Keratinocyte (primary cell): ENCODE measurements at regions not wholly inside any gene's neighbourhood (a gene's known extent, or its start where the extent isn't known, plus 50 kb on each side); places are given as distances from the start of the nearest gene placed in this dataset.

ENCODE experiments used
- DNase-seq: peaks from one replicate; pipeline ENCODE4 v3.0.0-alpha.2; 2011; ENCODE audit warnings: low read depth, missing footprints, low spot score
- FAIRE-seq: peaks from 2 replicates; lab custom pipeline; 2011; peaks lifted over from hg19 to GRCh38; lab: Jason Lieb, UNC
- H2AFZ ChIP-seq: 2 replicates; pipeline ENCODE4 v1.6.0; 2012; ENCODE audit warnings: low read length, control low read depth, inconsistent platforms; ENCODE audit not compliant: control insufficient read depth
- H3K27ac ChIP-seq: 2 replicates; pipeline ENCODE4 v1.5.1; 2011; ENCODE audit warnings: low read length; ENCODE audit not compliant: control insufficient read depth, insufficient read depth
- H3K27me3 ChIP-seq: 3 replicates; pipeline ENCODE4 v1.6.0; 2011; ENCODE audit warnings: low read length; ENCODE audit not compliant: control insufficient read depth, insufficient read depth; ENCODE audit errors: extremely low read depth
- H3K36me3 ChIP-seq, 2 experiments: 2 replicates in 1 of 2; 3 replicates in 1 of 2; pipeline ENCODE4 v1.5.1; 2011; ENCODE audit warnings: low read length in 2 of 2, mild to moderate bottlenecking in 1 of 2; ENCODE audit not compliant: control insufficient read depth in 2 of 2, insufficient read depth in 2 of 2; ENCODE audit errors: extremely low read depth in 1 of 2
- H3K4me1 ChIP-seq: 3 replicates; pipeline ENCODE4 v1.5.1; 2011; ENCODE audit warnings: low read length; ENCODE audit not compliant: control insufficient read depth, insufficient read depth; ENCODE audit errors: extremely low read depth
- H3K4me2 ChIP-seq: 3 replicates; pipeline ENCODE4 v1.6.0; 2011; ENCODE audit warnings: low read depth, low read length; ENCODE audit not compliant: control insufficient read depth, insufficient read depth; ENCODE audit errors: extremely low read depth
- H3K4me3 ChIP-seq, 3 experiments: fragments of 200-600 bp in 1 of 3; sonication (generic) in 1 of 3; 2 replicates in 2 of 3; 3 replicates in 1 of 3; pipeline ENCODE4 v1.5.1; 2011 to 2016; ENCODE audit warnings: low read length in 3 of 3, mild to moderate bottlenecking in 3 of 3, control low read depth in 2 of 3, inconsistent platforms in 1 of 3, low read depth in 1 of 3, mixed read lengths in 1 of 3, mixed run types in 1 of 3, moderate library complexity in 1 of 3; ENCODE audit not compliant: control insufficient read depth in 2 of 3, insufficient read depth in 2 of 3; ENCODE audit errors: extremely low read depth in 1 of 3
- H3K79me2 ChIP-seq: 2 replicates; pipeline ENCODE4 v1.6.0; 2012; ENCODE audit warnings: low read length; ENCODE audit not compliant: control insufficient read depth, insufficient read depth
- H3K9ac ChIP-seq: 3 replicates; pipeline ENCODE4 v1.6.0; 2011; ENCODE audit warnings: low read length; ENCODE audit not compliant: control insufficient read depth, insufficient read depth; ENCODE audit errors: extremely low read depth
- H3K9me1 ChIP-seq: 3 replicates; pipeline ENCODE4 v1.6.0; 2011; ENCODE audit warnings: low read length; ENCODE audit not compliant: control insufficient read depth, insufficient read depth; ENCODE audit errors: extremely low read depth
- H3K9me3 ChIP-seq: 2 replicates; pipeline ENCODE4 v1.5.1; 2012; ENCODE audit warnings: low read depth, low read length; ENCODE audit not compliant: control insufficient read depth
- H4K20me1 ChIP-seq: 3 replicates; pipeline ENCODE4 v1.6.0; 2011; ENCODE audit warnings: low read length; ENCODE audit not compliant: control insufficient read depth, insufficient read depth; ENCODE audit errors: extremely low read depth
- CTCF ChIP-seq, 3 experiments: IDR thresholded peaks in 1 of 3; conservative IDR thresholded peaks in 1 of 3; optimal IDR thresholded peaks in 1 of 3; 2 replicates in 2 of 3; 3 replicates in 1 of 3; pipeline versions ENCODE3 to v1.5.1; 2011; ENCODE audit warnings: low read length in 3 of 3, mild to moderate bottlenecking in 3 of 3, moderate library complexity in 2 of 3, control low read depth in 1 of 3, inconsistent platforms in 1 of 3; ENCODE audit not compliant: insufficient read depth in 2 of 3; ENCODE audit errors: extremely low read depth in 1 of 3
- EZH2 ChIP-seq: IDR thresholded peaks from one replicate; pipeline ENCODE4 v1.6.1; 2012; ENCODE audit warnings: inconsistent platforms, mild to moderate bottlenecking, low read length, moderate library complexity
- dilution Hi-C: fragments of 300-500 bp; cut with MboI; formaldehyde crosslinking; loops from one replicate; pipeline ENCODE4 v1.7.0; 2020; ENCODE audit warnings: low sequenced_read_pairs; ENCODE audit not compliant: extremely low pct_ligation_motif_present

GRCh38 chr2:133653056-133653455 lies 84.8 kb upstream of the NCKAP5 start:
- no peak for TF ChIP-seq EZH2
- TF ChIP-seq CTCF (optimal IDR thresholded peaks at IDR 0.05 in 1 of 3, IDR thresholded peaks at IDR 0.05 in 1 of 3, conservative IDR thresholded peaks at IDR 0.05 in 1 of 3; ENCODE audit: extremely low read depth in 1 of 3, insufficient read depth in 2 of 3, low read length in 3 of 3), result no peak
- dilution Hi-C loops, result no loop called here
- no peaks in the 10 kb centered on the region for H3K27me3 ChIP-seq
- H3K4me2 ChIP-seq, result no peak overlapping the region
- no peaks in the 10 kb centered on the region for H3K9me3 ChIP-seq
- no peak overlapping the region for H3K27ac ChIP-seq
- H3K9me1 ChIP-seq, result no peaks in the 10 kb centered on the region
- H4K20me1 ChIP-seq, result no peaks in the 10 kb centered on the region
- no peaks in the 10 kb centered on the region for H3K79me2 ChIP-seq
- no peak for FAIRE-seq
- H3K36me3 ChIP-seq, result no peaks in the 10 kb centered on the region
- no peak overlapping the region for H2AFZ ChIP-seq
- no peak for DNase-seq
- H3K9ac ChIP-seq, result no peak overlapping the region
- peaks cover 8% of the 10 kb centered on the region for H3K4me1 ChIP-seq
- no peak overlapping the region for H3K4me3 ChIP-seq

GRCh38 chr2:133654949-133655348 lies 86.7 kb upstream of the NCKAP5 start:
- dilution Hi-C loops, result no loop called here
- H3K9ac ChIP-seq, result no peak overlapping the region

More at GRCh38 chr2:133654949-133655348, 86.7 kb upstream of the NCKAP5 start:
- Histone ChIP-seq H3K27me3 (no peaks in the 10 kb centered on the region), H3K4me3 (no peak overlapping the region), H3K9me3 (no peaks in the 10 kb centered on the region), H3K4me1 (peaks cover 8% of the 10 kb centered on the region), H3K36me3 (no peaks in the 10 kb centered on the region), H3K4me2 (no peak overlapping the region), H3K27ac (no peak overlapping the region), H4K20me1 (no peaks in the 10 kb centered on the region), H3K79me2 (no peaks in the 10 kb centered on the region), H3K9me1 (no peaks in the 10 kb centered on the region), H2AFZ (no peak overlapping the region)
- FAIRE-seq (no peak), DNase-seq (no peak)
- TF ChIP-seq EZH2 (no peak), CTCF (optimal IDR thresholded peaks at IDR 0.05 in 1 of 3, IDR thresholded peaks at IDR 0.05 in 1 of 3, conservative IDR thresholded peaks at IDR 0.05 in 1 of 3; ENCODE audit: extremely low read depth in 1 of 3, insufficient read depth in 2 of 3, low read length in 3 of 3) (no peak)
